Trophoblast cell (in vitro differentiated cells and primary cell): ENCODE measurements at regions not wholly inside any gene's neighbourhood (a gene's known extent, or its start where the extent isn't known, plus 50 kb on each side); places are given as distances from the start of the nearest gene placed in this dataset.

Source experiments
- DNase-seq, 2 donors: peaks; one replicate each; pipeline ENCODE4 v3.0.0-alpha.2; 2016
- H2AFZ ChIP-seq: 2 replicates; pipeline ENCODE4 v1.6.1; 2013; ENCODE audit warnings: low read length, moderate library complexity, mild to moderate bottlenecking; ENCODE audit not compliant: insufficient read depth, poor library complexity
- H2AK5ac ChIP-seq: 2 replicates; pipeline ENCODE4 v1.6.1; 2013; ENCODE audit warnings: mild to moderate bottlenecking, low read length
- H2BK120ac ChIP-seq: 2 replicates; pipeline ENCODE4 v1.6.1; 2013; ENCODE audit warnings: low read length, mild to moderate bottlenecking, moderate library complexity; ENCODE audit not compliant: insufficient read depth, poor library complexity
- H2BK12ac ChIP-seq: 2 replicates; pipeline ENCODE4 v1.6.1; 2013; ENCODE audit warnings: mild to moderate bottlenecking, low read length, moderate library complexity
- H2BK5ac ChIP-seq: 2 replicates; pipeline ENCODE4 v1.6.1; 2013; ENCODE audit warnings: low read length, low read depth, moderate library complexity, mild to moderate bottlenecking; ENCODE audit not compliant: poor library complexity
- H3K14ac ChIP-seq: 2 replicates; pipeline ENCODE4 v1.6.1; 2013; ENCODE audit warnings: mild to moderate bottlenecking, low read length
- H3K18ac ChIP-seq: 2 replicates; pipeline ENCODE4 v1.6.1; 2013; ENCODE audit warnings: mild to moderate bottlenecking, low read length
- H3K23ac ChIP-seq: 2 replicates; pipeline ENCODE4 v1.6.1; 2013; ENCODE audit warnings: low read length
- H3K27ac ChIP-seq: 2 replicates; pipeline ENCODE4 v1.5.1; 2013; ENCODE audit warnings: low read depth, mild to moderate bottlenecking, inconsistent platforms, low read length, moderate library complexity
- H3K27me3 ChIP-seq: 2 replicates; pipeline ENCODE4 v1.6.1; 2013; ENCODE audit warnings: inconsistent platforms, mild to moderate bottlenecking, low read length, moderate library complexity; ENCODE audit not compliant: insufficient read depth
- H3K36me3 ChIP-seq, 2 experiments: 1 replicate in 1 of 2; 2 replicates in 1 of 2; pipeline ENCODE4 v1.6.1; 2013; ENCODE audit warnings: low read length in 2 of 2, mild to moderate bottlenecking in 2 of 2, moderate library complexity in 1 of 2; ENCODE audit not compliant: insufficient read depth in 2 of 2, control insufficient read depth in 1 of 2
- H3K4ac ChIP-seq: 2 replicates; pipeline ENCODE4 v1.6.1; 2013; ENCODE audit warnings: low read depth, mild to moderate bottlenecking, low read length, moderate library complexity
- H3K4me1 ChIP-seq, 2 experiments: 1 replicate in 1 of 2; 2 replicates in 1 of 2; pipeline ENCODE4 v1.6.1; 2013; ENCODE audit warnings: low read length in 2 of 2, mild to moderate bottlenecking in 2 of 2, moderate library complexity in 1 of 2; ENCODE audit not compliant: insufficient read depth in 2 of 2, control insufficient read depth in 1 of 2
- H3K4me2 ChIP-seq: 2 replicates; pipeline ENCODE4 v1.6.1; 2013; ENCODE audit warnings: inconsistent platforms, mild to moderate bottlenecking, low read length, moderate library complexity
- H3K4me3 ChIP-seq: 2 replicates; pipeline ENCODE4 v1.5.1; 2013; ENCODE audit warnings: mild to moderate bottlenecking, low read depth, low read length, inconsistent platforms
- H3K79me1 ChIP-seq: one replicate; pipeline ENCODE4 v1.6.1; 2013; ENCODE audit warnings: low read length
- H3K79me2 ChIP-seq: 2 replicates; pipeline ENCODE4 v1.6.1; 2013; ENCODE audit warnings: low read length, mild to moderate bottlenecking; ENCODE audit not compliant: control insufficient read depth, insufficient read depth, poor library complexity
- H3K9ac ChIP-seq: 2 replicates; pipeline ENCODE4 v1.6.1; 2013; ENCODE audit warnings: mild to moderate bottlenecking, low read length
- H3K9me3 ChIP-seq: 2 replicates; pipeline ENCODE4 v1.6.1; 2013; ENCODE audit warnings: low read depth, mild to moderate bottlenecking, control low read depth, inconsistent platforms, low read length; ENCODE audit not compliant: insufficient read depth
- H4K12ac ChIP-seq: 2 replicates; pipeline ENCODE4 v1.6.1; 2013; ENCODE audit warnings: low read depth, mild to moderate bottlenecking, low read length, moderate library complexity
- H4K8ac ChIP-seq: 2 replicates; pipeline ENCODE4 v1.6.1; 2013; ENCODE audit warnings: low read depth, mild to moderate bottlenecking, low read length, moderate library complexity
- H4K91ac ChIP-seq: one replicate; pipeline ENCODE4 v1.6.1; 2013; ENCODE audit warnings: low read depth, mild to moderate bottlenecking, low read length, moderate library complexity
- WGBS: extraction: QIAGEN DNeasy Blood & Tissue Kit; methylation state at CpG from one replicate; pipeline ENCODE4 v1.1.7; 2013; ENCODE audit warnings: missing lambda C conversion rate; ENCODE audit not compliant: insufficient read length, insufficient coverage; ENCODE audit errors: extremely low coverage; 5-methylcytosine and 5-hydroxymethylcytosine counted together

DNA sequence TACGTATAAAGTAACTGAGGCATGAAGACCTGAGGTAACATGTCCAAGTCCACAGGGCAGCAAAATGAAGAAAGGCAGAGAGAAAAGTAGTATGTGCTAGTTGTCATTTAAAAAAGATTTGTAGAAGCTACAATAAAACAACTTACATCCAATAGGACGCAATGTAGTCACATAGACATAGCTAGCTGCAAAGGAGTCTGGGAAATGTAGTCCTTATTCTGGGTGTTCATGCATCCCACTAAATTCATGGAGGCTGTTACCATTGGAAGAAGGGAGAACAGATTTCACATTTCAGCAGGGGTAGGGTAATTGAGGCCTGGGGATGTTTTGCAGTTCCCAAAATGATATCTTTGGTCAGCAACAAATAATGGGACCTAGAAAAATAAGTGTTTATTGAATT is 571.4 kb downstream of the MIAT start:
- WGBS: no CpG with 5 or more reads among the region's 2 CpGs
- H2AFZ ChIP-seq: no peak overlapping the region
- H4K8ac ChIP-seq: no peak overlapping the region
- H3K4ac ChIP-seq: no peak overlapping the region
- no peaks in the 10 kb centered on the region for H3K27me3 ChIP-seq
- H4K12ac ChIP-seq: no peak overlapping the region
- no peak overlapping the region for H2AK5ac ChIP-seq
- no peak overlapping the region for H2BK120ac ChIP-seq
- H3K36me3 ChIP-seq: no peaks in the 10 kb centered on the region
- no peak overlapping the region for H3K23ac ChIP-seq
- DNase-seq: no peak
- no peak overlapping the region for H3K9ac ChIP-seq
- H3K79me1 ChIP-seq: peaks cover 5% of the 10 kb centered on the region
- peaks cover 8 to 12% of the 10 kb centered on the region in 2 experiments for H3K4me1 ChIP-seq
- H2BK5ac ChIP-seq: no peak overlapping the region
- no peaks in the 10 kb centered on the region for H3K9me3 ChIP-seq
- no peaks in the 10 kb centered on the region for H3K79me2 ChIP-seq
- H3K27ac ChIP-seq: no peak overlapping the region
- no peak overlapping the region for H3K4me2 ChIP-seq
- no peak overlapping the region for H4K91ac ChIP-seq
- H3K18ac ChIP-seq: no peak overlapping the region
- no peak overlapping the region for H3K4me3 ChIP-seq
- H3K14ac ChIP-seq: no peak overlapping the region
- H2BK12ac ChIP-seq: no peak overlapping the region

DNA sequence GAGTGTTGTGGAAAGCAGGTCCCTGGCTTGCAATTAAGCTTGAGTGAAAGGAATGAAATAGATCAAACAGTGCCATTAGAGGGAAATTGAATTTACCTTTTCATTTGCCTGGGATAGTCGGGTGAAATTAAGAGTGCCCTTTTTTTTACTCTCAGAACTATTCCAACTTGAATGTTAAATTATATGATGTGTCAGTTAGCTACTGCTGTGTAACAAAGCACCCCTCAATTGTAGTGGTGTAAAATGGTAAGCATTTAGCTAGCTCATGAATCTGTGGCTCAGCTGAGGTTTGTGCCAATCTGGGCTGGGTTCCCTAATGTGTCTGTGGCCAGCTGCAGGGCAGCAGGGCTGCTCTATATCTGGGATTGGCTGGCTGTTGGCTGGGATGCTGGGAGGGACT is 571.4 kb downstream of the MN1 start:
- Histone ChIP-seq H3K14ac (no peak overlapping the region), H3K79me1 (no peaks in the 10 kb centered on the region), H3K4me3 (no peak overlapping the region), H3K18ac (no peak overlapping the region), H2AFZ (no peak overlapping the region), H3K36me3 (no peaks in the 10 kb centered on the region), H3K9ac (no peak overlapping the region), H2BK12ac (no peak overlapping the region), H4K12ac (no peak overlapping the region), H2BK120ac (no peak overlapping the region), H3K23ac (no peak overlapping the region), H3K4ac (no peak overlapping the region), H2BK5ac (no peak overlapping the region), H4K8ac (no peak overlapping the region), H3K27ac (no peak overlapping the region), H2AK5ac (no peak overlapping the region), H3K27me3 (no peaks in the 10 kb centered on the region), H3K4me1 (no peaks in the 10 kb centered on the region), H4K91ac (no peak overlapping the region), H3K4me2 (no peak overlapping the region), H3K79me2 (no peaks in the 10 kb centered on the region), H3K9me3 (no peaks in the 10 kb centered on the region)
- WGBS: no CpG with 5 or more reads among the region's 1 CpG
- DNase-seq: no peak

DNA sequence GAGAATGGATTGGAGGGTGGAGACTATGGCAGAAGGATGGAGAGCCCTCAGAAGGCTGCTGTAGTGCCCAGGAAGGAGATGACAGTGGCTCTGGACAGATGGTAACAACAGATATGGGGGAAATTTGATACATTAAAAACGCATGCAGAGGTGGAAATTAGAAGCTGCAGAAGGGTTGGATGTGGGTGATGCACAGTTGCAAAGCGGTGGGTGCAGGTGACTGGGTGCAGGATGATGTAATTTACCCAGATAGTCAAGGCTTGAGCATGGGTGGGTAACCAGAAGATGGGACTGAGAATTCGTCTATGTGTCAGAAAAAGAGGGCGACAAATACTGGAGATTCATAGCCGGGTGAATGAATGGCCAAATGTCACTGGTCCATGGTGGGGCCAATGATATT is 570.3 kb downstream of the MN1 start:
- H4K12ac ChIP-seq: no peak overlapping the region
- H3K79me2 ChIP-seq: no peaks in the 10 kb centered on the region
- no peak overlapping the region for H3K9ac ChIP-seq
- H3K4me1 ChIP-seq: no peaks in the 10 kb centered on the region
- no peaks in the 10 kb centered on the region for H3K36me3 ChIP-seq
- no peak overlapping the region for H3K4me3 ChIP-seq
- H3K27ac ChIP-seq: no peak overlapping the region
- no CpG with 5 or more reads among the region's 5 CpGs for WGBS
- no peak overlapping the region for H2BK120ac ChIP-seq
- DNase-seq: no peak
- no peak overlapping the region for H2AFZ ChIP-seq
- no peaks in the 10 kb centered on the region for H3K9me3 ChIP-seq
- H3K4ac ChIP-seq: no peak overlapping the region
- H2AK5ac ChIP-seq: no peak overlapping the region
- H3K14ac ChIP-seq: no peak overlapping the region
- H2BK12ac ChIP-seq: no peak overlapping the region
- no peak overlapping the region for H3K4me2 ChIP-seq
- H4K8ac ChIP-seq: no peak overlapping the region
- no peak overlapping the region for H2BK5ac ChIP-seq
- no peak overlapping the region for H4K91ac ChIP-seq
- H3K23ac ChIP-seq: no peak overlapping the region
- no peaks in the 10 kb centered on the region for H3K27me3 ChIP-seq
- H3K79me1 ChIP-seq: no peaks in the 10 kb centered on the region
- no peak overlapping the region for H3K18ac ChIP-seq

DNA sequence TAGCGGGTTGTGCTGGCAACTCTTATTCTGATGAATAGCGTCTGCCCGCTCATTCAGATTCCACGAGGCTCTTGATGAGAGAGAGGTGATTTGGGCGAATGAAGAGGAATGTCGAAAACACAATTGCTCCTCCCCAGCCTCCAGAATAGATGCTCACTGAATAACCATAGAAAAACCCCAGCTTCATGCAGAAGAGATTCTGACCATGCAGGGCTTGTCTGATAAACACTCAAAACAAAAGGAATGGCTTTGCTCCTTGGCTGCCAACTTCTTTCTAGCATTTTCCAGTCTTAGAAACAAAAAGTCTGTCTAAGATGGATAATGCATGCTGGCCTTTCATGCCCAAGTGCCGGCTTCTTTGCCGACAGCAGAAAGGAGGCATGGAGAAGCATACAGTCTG is 569.5 kb downstream of the MN1 start:
- Histone ChIP-seq H3K27ac (no peak overlapping the region), H3K4me3 (no peak overlapping the region), H2BK120ac (no peak overlapping the region), H3K23ac (no peak overlapping the region), H2BK12ac (no peak overlapping the region), H3K79me2 (no peaks in the 10 kb centered on the region), H3K9ac (no peak overlapping the region), H3K4me2 (no peak overlapping the region), H3K36me3 (no peaks in the 10 kb centered on the region), H3K14ac (no peak overlapping the region), H4K91ac (no peak overlapping the region), H4K12ac (no peak overlapping the region), H3K9me3 (no peaks in the 10 kb centered on the region), H2AFZ (no peak overlapping the region), H3K4me1 (peaks cover under 1 to 4% of the 10 kb centered on the region in 2 experiments), H2AK5ac (no peak overlapping the region), H4K8ac (no peak overlapping the region), H3K18ac (no peak overlapping the region), H3K79me1 (peaks cover under 1% of the 10 kb centered on the region), H2BK5ac (no peak overlapping the region), H3K27me3 (no peaks in the 10 kb centered on the region), H3K4ac (no peak overlapping the region)
- no peak for DNase-seq
- no CpG with 5 or more reads among the region's 8 CpGs for WGBS
